ENCODE measurements at regions not wholly inside any gene's neighbourhood (a gene's known extent, or its start where the extent isn't known, plus 50 kb on each side); places are given as distances from the start of the nearest gene placed in this dataset.

DNA sequence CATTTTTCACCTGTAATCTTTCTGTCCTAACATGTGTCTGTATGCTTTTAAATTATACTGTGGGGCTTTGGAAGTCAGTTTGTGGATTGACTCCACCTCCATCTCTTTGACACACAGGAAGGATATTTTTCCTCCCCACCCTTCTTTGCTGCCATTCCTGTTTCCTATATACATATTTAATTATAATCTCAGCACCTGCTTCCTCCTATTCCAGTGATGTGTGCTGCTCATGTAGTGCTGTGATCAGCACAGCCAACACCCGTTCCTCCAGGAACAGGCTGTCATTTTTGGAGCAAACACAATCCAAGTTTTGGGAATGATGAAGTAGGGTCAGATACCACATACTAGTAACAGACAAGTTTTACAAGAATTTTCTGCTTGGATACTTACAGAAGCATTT is 135.0 kb upstream of the PRPS1L1 start:
- no peak overlapping the region for H3K27ac Mint-ChIP-seq (ENCODE audit: unreplicated experiment)
- H3K4me1 Mint-ChIP-seq (ENCODE audit: low read depth) = no peaks in the 10 kb centered on the region
- H3K27me3 Mint-ChIP-seq (ENCODE audit: low read depth) = peaks cover 12% of the 10 kb centered on the region
- DNase-seq (ENCODE audit: low spot score) = no peak
- H3K36me3 Mint-ChIP-seq (ENCODE audit: low read depth) = no peaks in the 10 kb centered on the region
- TF ChIP-seq, protein P1, sequence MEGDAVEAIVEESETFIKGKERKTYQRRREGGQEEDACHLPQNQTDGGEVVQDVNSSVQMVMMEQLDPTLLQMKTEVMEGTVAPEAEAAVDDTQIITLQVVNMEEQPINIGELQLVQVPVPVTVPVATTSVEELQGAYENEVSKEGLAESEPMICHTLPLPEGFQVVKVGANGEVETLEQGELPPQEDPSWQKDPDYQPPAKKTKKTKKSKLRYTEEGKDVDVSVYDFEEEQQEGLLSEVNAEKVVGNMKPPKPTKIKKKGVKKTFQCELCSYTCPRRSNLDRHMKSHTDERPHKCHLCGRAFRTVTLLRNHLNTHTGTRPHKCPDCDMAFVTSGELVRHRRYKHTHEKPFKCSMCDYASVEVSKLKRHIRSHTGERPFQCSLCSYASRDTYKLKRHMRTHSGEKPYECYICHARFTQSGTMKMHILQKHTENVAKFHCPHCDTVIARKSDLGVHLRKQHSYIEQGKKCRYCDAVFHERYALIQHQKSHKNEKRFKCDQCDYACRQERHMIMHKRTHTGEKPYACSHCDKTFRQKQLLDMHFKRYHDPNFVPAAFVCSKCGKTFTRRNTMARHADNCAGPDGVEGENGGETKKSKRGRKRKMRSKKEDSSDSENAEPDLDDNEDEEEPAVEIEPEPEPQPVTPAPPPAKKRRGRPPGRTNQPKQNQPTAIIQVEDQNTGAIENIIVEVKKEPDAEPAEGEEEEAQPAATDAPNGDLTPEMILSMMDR (IDR thresholded peaks at IDR 0.05) = no peak
- H3K9me3 Mint-ChIP-seq (ENCODE audit: low read depth) = no peaks in the 10 kb centered on the region
- H3K4me3 Mint-ChIP-seq (ENCODE audit: unreplicated experiment) = no peak overlapping the region

DNA sequence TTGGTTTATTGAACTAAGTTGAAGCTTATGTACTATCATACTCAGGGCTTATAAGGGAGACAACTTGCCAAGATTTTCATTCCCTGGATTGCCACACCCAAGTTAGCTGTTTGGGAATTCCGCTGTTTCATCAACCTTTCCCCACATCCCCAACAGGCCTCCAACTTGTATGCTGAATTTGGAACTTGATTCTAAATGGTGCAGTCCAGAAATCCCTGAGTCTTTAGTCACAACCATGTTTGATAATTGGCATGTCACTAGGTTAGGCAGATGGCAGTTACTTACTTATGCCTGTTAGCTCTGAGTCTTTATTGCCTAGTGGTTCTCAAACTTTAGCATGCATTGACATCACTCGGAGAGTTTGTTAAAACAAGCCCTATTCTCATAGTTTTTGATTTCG is 135.4 kb upstream of the PRPS1L1 start:
- Mint-ChIP-seq H3K4me3 (ENCODE audit: unreplicated experiment) (no peak overlapping the region), H3K36me3 (ENCODE audit: low read depth) (no peaks in the 10 kb centered on the region), H3K27me3 (ENCODE audit: low read depth) (peaks cover 10% of the 10 kb centered on the region), H3K27ac (ENCODE audit: unreplicated experiment) (no peak overlapping the region), H3K4me1 (ENCODE audit: low read depth) (no peaks in the 10 kb centered on the region), H3K9me3 (ENCODE audit: low read depth) (no peaks in the 10 kb centered on the region)
- TF ChIP-seq, protein P1 (IDR thresholded peaks at IDR 0.05) = no peak
- DNase-seq (ENCODE audit: low spot score) = no peak

DNA sequence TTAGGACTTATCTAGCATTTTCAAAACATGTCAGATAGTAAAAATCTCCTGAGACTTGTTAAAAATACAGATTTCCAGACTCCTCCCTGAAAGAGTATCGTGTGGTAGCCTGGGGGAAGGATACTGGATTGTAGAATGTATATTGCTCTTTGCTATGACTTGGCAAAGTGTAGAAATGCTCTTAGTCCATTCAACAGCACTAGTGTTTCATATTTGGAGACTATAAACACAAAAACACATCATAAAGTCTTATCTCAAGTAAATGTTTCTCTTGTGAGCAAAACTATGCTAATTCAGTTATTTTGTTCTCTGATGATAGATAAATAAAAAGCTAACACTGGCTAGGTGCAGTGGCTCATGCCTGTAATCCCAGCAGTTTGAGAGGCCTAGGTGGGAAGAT is 137.5 kb upstream of the PRPS1L1 start:
- peaks cover 3% of the 10 kb centered on the region for H3K27me3 Mint-ChIP-seq (ENCODE audit: low read depth)
- H3K36me3 Mint-ChIP-seq (ENCODE audit: low read depth) = no peaks in the 10 kb centered on the region
- H3K9me3 Mint-ChIP-seq (ENCODE audit: low read depth) = no peaks in the 10 kb centered on the region
- H3K4me1 Mint-ChIP-seq (ENCODE audit: low read depth) = no peaks in the 10 kb centered on the region
- TF ChIP-seq, protein P1 (IDR thresholded peaks at IDR 0.05) = no peak
- no peak overlapping the region for H3K27ac Mint-ChIP-seq (ENCODE audit: unreplicated experiment)
- DNase-seq (ENCODE audit: low spot score) = no peak
- no peak overlapping the region for H3K4me3 Mint-ChIP-seq (ENCODE audit: unreplicated experiment)

DNA sequence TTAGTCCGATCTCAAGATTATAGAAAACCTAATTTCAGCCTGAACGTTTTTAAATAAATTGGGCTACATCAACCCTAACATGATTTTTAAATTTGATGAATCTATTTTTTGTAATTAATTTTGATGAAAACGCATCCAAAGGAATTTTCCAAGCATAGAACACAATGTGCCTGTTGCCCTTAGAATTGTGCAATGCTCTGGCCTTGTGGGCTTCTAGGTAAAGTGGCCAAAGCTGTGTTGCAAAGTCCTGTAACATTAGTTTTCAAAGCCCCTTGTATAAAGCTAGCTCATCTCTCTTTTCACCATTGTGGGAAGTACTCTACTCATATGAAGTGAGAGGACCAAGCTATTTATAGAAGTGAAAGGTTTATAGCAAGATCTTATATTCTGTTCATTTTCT is 138.4 kb upstream of the PRPS1L1 start:
- no peak overlapping the region for H3K27ac Mint-ChIP-seq (ENCODE audit: unreplicated experiment)
- TF ChIP-seq, protein P1 (IDR thresholded peaks at IDR 0.05) = no peak
- DNase-seq (ENCODE audit: low spot score) = no peak
- no peaks in the 10 kb centered on the region for H3K36me3 Mint-ChIP-seq (ENCODE audit: low read depth)
- H3K4me1 Mint-ChIP-seq (ENCODE audit: low read depth) = no peaks in the 10 kb centered on the region
- H3K9me3 Mint-ChIP-seq (ENCODE audit: low read depth) = peaks cover 2% of the 10 kb centered on the region
- peaks cover 3% of the 10 kb centered on the region for H3K27me3 Mint-ChIP-seq (ENCODE audit: low read depth)
- H3K4me3 Mint-ChIP-seq (ENCODE audit: unreplicated experiment) = no peak overlapping the region

DNA sequence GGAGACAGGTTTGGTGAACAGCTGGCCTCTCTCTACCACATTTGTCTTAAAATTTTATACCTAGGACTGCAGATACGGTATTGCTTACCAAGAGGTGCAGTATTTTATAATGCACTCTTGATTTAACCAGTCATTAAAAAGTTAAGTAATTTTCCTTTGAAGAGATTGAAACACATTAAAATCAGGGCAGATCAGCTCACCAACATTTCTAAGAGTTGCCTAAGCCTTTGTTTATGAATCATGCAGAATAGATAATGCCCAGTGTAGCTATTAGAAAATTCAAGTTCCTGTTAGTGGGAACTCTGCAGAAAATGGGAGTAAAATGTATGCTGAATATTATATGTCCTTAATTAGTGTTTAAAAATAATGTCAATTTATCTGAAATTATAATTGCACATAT is 140.2 kb upstream of the PRPS1L1 start:
- TF ChIP-seq, protein P1 (IDR thresholded peaks at IDR 0.05) = no peak
- no peak for DNase-seq (ENCODE audit: low spot score)
- no peaks in the 10 kb centered on the region for H3K36me3 Mint-ChIP-seq (ENCODE audit: low read depth)
- peaks cover 2% of the 10 kb centered on the region for H3K9me3 Mint-ChIP-seq (ENCODE audit: low read depth)
- no peak overlapping the region for H3K27ac Mint-ChIP-seq (ENCODE audit: unreplicated experiment)
- no peak overlapping the region for H3K4me3 Mint-ChIP-seq (ENCODE audit: unreplicated experiment)
- peaks cover 2% of the 10 kb centered on the region for H3K27me3 Mint-ChIP-seq (ENCODE audit: low read depth)
- H3K4me1 Mint-ChIP-seq (ENCODE audit: low read depth) = no peaks in the 10 kb centered on the region

All from chondrocyte (in vitro differentiated cells).